ENCODE measurements at regions not wholly inside any gene's neighbourhood (a gene's known extent, or its start where the extent isn't known, plus 50 kb on each side); places are given as distances from the start of the nearest gene placed in this dataset.

- TF ChIP-seq EZH2 (IDR thresholded peaks at IDR 0.05) (no peak), POLR2AphosphoS5 (IDR thresholded peaks at IDR 0.05; ENCODE audit: borderline replicate concordance, low read depth, low read length) (no peak)
Measured at GRCh38 chr18:44286049-44286448, 394.6 kb upstream of the SETBP1 start.

Measured in SK-N-MC (cell line).